CD4-positive, alpha-beta T cell (primary cell): ENCODE measurements at regions not wholly inside any gene's neighbourhood (a gene's known extent, or its start where the extent isn't known, plus 50 kb on each side); places are given as distances from the start of the nearest gene placed in this dataset.

Experiments used
- ATAC-seq: fragments of 200-7000 bp; cut with Tn5 transposase; one replicate; pipeline ENCODE4 v1.10.0; 2022; ENCODE audit warnings: mild to moderate bottlenecking; ENCODE audit not compliant: poor library complexity
- CTCF ChIA-PET: fragments of 350-600 bp; sonication (Branson Sonifier 250); formaldehyde crosslinking; loops from one replicate; lab custom pipeline; 2021; ENCODE audit warnings: antibody characterized with exemption, inconsistent platforms; lab: Charles Lee
- POLR2A ChIA-PET: fragments of 350-600 bp; sonication (Branson Sonifier 250); formaldehyde crosslinking; loops from one replicate; lab custom pipeline; 2021; ENCODE audit warnings: antibody characterized with exemption, inconsistent platforms; lab: Charles Lee
- DNase-seq, 14 experiments: peaks; one replicate each; pipeline ENCODE4 v3.0.0-alpha.2; 2013 to 2020; ENCODE audit warnings: mixed read lengths in 2 of 14
- H3K27ac ChIP-seq, 2 donors: one replicate each; pipeline versions ENCODE4 v1.5.1 to v1.7.0; 2013; ENCODE audit warnings: low read length in 2 of 2, low read depth in 1 of 2, mild to moderate bottlenecking in 1 of 2
- H3K27me3 ChIP-seq, 2 experiments: 1 replicate in 1 of 2; 2 replicates in 1 of 2; pipeline versions ENCODE4 v1.6.1 to v1.7.0; 2013; ENCODE audit warnings: low read length in 2 of 2, control low read depth in 1 of 2, mild to moderate bottlenecking in 1 of 2, moderate library complexity in 1 of 2; ENCODE audit not compliant: insufficient read depth in 2 of 2, control insufficient read depth in 1 of 2
- H3K36me3 ChIP-seq: one replicate; pipeline ENCODE4 v1.6.1; 2013; ENCODE audit warnings: low read length, control low read depth; ENCODE audit not compliant: insufficient read depth
- H3K4me1 ChIP-seq: one replicate; pipeline ENCODE4 v1.6.1; 2013; ENCODE audit warnings: low read length, control low read depth; ENCODE audit not compliant: insufficient read depth
- H3K4me3 ChIP-seq: one replicate; pipeline ENCODE4 v1.5.1; 2013; ENCODE audit warnings: mild to moderate bottlenecking, low read length, moderate library complexity
- H3K9me3 ChIP-seq, 2 experiments: 1 replicate in 1 of 2; 2 replicates in 1 of 2; pipeline versions ENCODE4 v1.6.1 to v1.7.0; 2013; ENCODE audit warnings: low read length in 2 of 2, mild to moderate bottlenecking in 2 of 2, control low read depth in 1 of 2, moderate library complexity in 1 of 2; ENCODE audit not compliant: control insufficient read depth in 1 of 2, insufficient read depth in 1 of 2
- H3K27ac Mint-ChIP-seq: one replicate; pipeline ENCODE4 v1.8.0; 2020; ENCODE audit warnings: mixed read lengths
- H3K27me3 Mint-ChIP-seq: one replicate; pipeline ENCODE4 v1.8.0; 2021; ENCODE audit warnings: mixed read lengths
- H3K36me3 Mint-ChIP-seq: one replicate; pipeline ENCODE4 v1.8.0; 2021; ENCODE audit warnings: low read depth, mixed read lengths
- H3K4me1 Mint-ChIP-seq: one replicate; pipeline ENCODE4 v1.8.0; 2021; ENCODE audit warnings: low read depth, mixed read lengths
- H3K4me3 Mint-ChIP-seq: one replicate; pipeline ENCODE4 v1.8.0; 2020; ENCODE audit warnings: mild to moderate bottlenecking, mixed read lengths
- H3K9me3 Mint-ChIP-seq: one replicate; pipeline ENCODE4 v1.8.0; 2020; ENCODE audit warnings: mixed read lengths
- intact Hi-C, 2 experiments: fragments of 100-400 bp; cut with DNase I in 1 of 2; cut with micrococcal nuclease in 1 of 2; formaldehyde crosslinking; loops; one replicate each; pipeline versions ENCODE4 v1.15.1 to v1.9.0; 2023 to 2025; cut with DNase I, micrococcal nuclease
- TF ChIP-seq, protein P1 (sequence below): fragments of 200-600 bp; IDR thresholded peaks from one replicate; pipeline ENCODE4 v1.8.0; 2022; ENCODE audit warnings: antibody characterized with exemption, mild to moderate bottlenecking

GRCh38 chr22:47355388-47355725, 592.9 kb downstream of the TBC1D22A start:
- TF ChIP-seq, protein P1, sequence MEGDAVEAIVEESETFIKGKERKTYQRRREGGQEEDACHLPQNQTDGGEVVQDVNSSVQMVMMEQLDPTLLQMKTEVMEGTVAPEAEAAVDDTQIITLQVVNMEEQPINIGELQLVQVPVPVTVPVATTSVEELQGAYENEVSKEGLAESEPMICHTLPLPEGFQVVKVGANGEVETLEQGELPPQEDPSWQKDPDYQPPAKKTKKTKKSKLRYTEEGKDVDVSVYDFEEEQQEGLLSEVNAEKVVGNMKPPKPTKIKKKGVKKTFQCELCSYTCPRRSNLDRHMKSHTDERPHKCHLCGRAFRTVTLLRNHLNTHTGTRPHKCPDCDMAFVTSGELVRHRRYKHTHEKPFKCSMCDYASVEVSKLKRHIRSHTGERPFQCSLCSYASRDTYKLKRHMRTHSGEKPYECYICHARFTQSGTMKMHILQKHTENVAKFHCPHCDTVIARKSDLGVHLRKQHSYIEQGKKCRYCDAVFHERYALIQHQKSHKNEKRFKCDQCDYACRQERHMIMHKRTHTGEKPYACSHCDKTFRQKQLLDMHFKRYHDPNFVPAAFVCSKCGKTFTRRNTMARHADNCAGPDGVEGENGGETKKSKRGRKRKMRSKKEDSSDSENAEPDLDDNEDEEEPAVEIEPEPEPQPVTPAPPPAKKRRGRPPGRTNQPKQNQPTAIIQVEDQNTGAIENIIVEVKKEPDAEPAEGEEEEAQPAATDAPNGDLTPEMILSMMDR, result no peak
- H3K27me3 Mint-ChIP-seq, result peaks cover 7% of the 10 kb centered on the region
- H3K36me3 ChIP-seq, result no peaks in the 10 kb centered on the region
- H3K4me3 Mint-ChIP-seq, result no peak overlapping the region
- H3K9me3 Mint-ChIP-seq, result peaks cover 3% of the 10 kb centered on the region
- H3K27me3 ChIP-seq, result peaks cover 0 to 3% of the 10 kb centered on the region in 2 experiments
- intact Hi-C loops, result no loop called here
- POLR2A ChIA-PET, result no interaction called here
- no peak overlapping the region for H3K27ac Mint-ChIP-seq
- CTCF ChIA-PET, result no interaction called here
- H3K4me3 ChIP-seq, result no peak overlapping the region
- no peaks in the 10 kb centered on the region for H3K4me1 Mint-ChIP-seq
- DNase-seq, result no peak
- no peaks in the 10 kb centered on the region for H3K36me3 Mint-ChIP-seq
- no peak for ATAC-seq
- H3K9me3 ChIP-seq, result peaks cover 0 to 43% of the 10 kb centered on the region in 2 experiments
- no peak overlapping the region for H3K27ac ChIP-seq
- H3K4me1 ChIP-seq, result no peaks in the 10 kb centered on the region

DNA sequence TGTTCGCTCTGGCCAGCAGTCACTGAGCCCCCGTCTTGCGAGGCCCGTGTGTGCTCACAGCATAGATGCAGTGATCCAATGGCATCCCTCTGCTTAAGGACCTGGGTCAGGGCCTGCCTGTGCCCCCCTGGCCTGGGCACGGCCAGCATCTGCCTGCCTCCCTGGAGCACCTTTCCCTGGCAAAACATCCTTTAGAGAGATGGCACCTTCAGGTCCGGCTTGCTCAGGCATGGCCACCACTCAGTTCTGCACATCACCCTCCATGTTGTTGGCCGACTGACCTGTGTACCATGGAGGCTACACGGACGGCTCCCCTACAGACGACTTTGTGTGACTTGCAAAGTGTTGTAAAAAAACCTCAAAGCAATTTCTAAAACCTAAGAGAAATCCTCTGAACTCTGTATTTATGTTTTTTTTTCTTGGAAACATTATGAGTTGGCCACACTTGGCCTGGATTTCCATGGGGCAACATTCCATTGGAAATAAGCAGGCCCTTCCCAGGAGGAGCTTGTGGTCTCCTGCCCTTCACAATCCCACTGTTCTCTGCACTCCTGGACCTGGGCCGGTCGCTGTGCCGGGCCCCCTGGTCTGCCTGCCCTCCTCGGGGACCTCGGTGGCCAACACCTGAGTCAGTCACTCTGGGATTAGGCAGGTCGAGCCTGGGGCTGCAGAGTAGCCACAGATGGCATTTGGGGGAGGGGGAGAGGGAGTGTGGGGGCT, 592.4 kb downstream of the TBC1D22A start:
- no peak for ATAC-seq
- H3K27ac ChIP-seq, result no peak overlapping the region
- no peak overlapping the region for H3K4me3 ChIP-seq
- Mint-ChIP-seq H3K4me1 (no peaks in the 10 kb centered on the region), H3K27me3 (peaks cover 2% of the 10 kb centered on the region), H3K27ac (no peak overlapping the region), H3K9me3 (peaks cover 3% of the 10 kb centered on the region), H3K36me3 (no peaks in the 10 kb centered on the region), H3K4me3 (no peak overlapping the region)
- H3K9me3 ChIP-seq, result peaks cover 0 to 43% of the 10 kb centered on the region in 2 experiments
- intact Hi-C loops, result no loop called here
- no peaks in the 10 kb centered on the region for H3K4me1 ChIP-seq
- no peak for DNase-seq
- peaks cover 0 to 3% of the 10 kb centered on the region in 2 experiments for H3K27me3 ChIP-seq
- TF ChIP-seq, protein P1, result no peak
- H3K36me3 ChIP-seq, result no peaks in the 10 kb centered on the region
- POLR2A ChIA-PET, result no interaction called here
- CTCF ChIA-PET, result no interaction called here

DNA sequence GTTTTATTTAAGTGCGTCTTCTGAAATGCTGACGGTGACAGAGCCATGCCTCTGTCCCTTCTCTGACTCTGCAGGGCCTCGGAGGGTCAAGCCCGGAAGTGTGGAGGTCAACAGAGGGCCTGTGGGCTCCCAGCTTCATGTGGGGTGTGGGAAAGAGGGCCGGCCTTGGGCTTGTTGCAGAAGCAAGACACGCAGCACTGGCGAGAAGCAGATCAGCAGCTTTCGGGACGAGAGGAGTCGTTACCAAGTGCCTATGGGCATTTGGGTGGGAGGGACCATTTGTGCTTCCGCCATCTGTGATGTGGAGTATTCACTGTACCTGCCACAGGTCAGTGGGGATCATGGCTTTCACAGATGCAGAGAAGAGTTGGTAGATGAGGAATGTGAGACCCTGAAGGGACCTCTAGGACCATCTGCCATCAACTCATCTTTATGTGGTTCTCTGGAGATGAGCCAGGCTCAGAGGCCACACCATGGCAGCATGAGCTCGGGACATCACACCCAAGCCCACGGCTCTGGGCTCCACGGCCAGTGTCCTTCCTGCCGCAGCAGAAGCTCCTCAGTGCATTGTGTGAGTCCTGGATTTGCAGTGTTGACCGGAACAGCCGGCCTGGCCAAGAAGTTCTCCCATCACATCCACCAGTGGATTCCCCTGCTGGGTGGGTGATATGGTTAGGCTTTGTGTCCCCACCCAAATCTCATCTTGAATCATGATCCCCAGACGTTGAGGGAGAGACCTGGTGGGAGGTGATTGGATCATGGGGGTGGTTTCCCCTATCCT, 590.7 kb downstream of the TBC1D22A start:
- Histone ChIP-seq H3K4me3 (no peak overlapping the region), H3K36me3 (no peaks in the 10 kb centered on the region), H3K27ac (no peak overlapping the region), H3K27me3 (peaks cover 0 to 3% of the 10 kb centered on the region in 2 experiments), H3K9me3 (peaks cover 0 to 43% of the 10 kb centered on the region in 2 experiments), H3K4me1 (no peaks in the 10 kb centered on the region)
- H3K27me3 Mint-ChIP-seq, result no peaks in the 10 kb centered on the region
- no peak overlapping the region for H3K27ac Mint-ChIP-seq
- no peaks in the 10 kb centered on the region for H3K36me3 Mint-ChIP-seq
- ChIA-PET POLR2A (no interaction called here), CTCF (no interaction called here)
- no peaks in the 10 kb centered on the region for H3K4me1 Mint-ChIP-seq
- peaks cover 3% of the 10 kb centered on the region for H3K9me3 Mint-ChIP-seq
- DNase-seq (no peak), ATAC-seq (no peak)
- TF ChIP-seq, protein P1, result no peak
- intact Hi-C loops, result no loop called here
- no peak overlapping the region for H3K4me3 Mint-ChIP-seq
